DND-41 (cell line): ENCODE measurements at regions not wholly inside any gene's neighbourhood (a gene's known extent, or its start where the extent isn't known, plus 50 kb on each side); places are given as distances from the start of the nearest gene placed in this dataset.
"Not testable (repeated sequence)": the region's sequence is repeated elsewhere in the genome, so short reads cannot be mapped to it uniquely, and the experiment has no call there.

Experiments used
- ATAC-seq: fragments of 200-7000 bp; cut with Tn5 transposase; 3 replicates; pipeline ENCODE4 v1.9.1; 2021; ENCODE audit warnings: low read depth; ENCODE audit not compliant: insufficient read depth
- DNase-seq: peaks from one replicate; pipeline ENCODE4 v3.0.0-alpha.2; 2020
- H2AFZ ChIP-seq: 2 replicates; pipeline ENCODE4 v1.6.0; 2012; ENCODE audit warnings: low read depth, low read length
- H3K27ac ChIP-seq: 2 replicates; pipeline ENCODE4 v1.5.1; 2012; ENCODE audit warnings: low read length, inconsistent platforms
- H3K27me3 ChIP-seq: fragments of 200-600 bp; sonication (generic); 2 replicates; pipeline ENCODE4 v1.6.0; 2012; ENCODE audit warnings: low read length, mild to moderate bottlenecking, inconsistent platforms; ENCODE audit not compliant: insufficient read depth, poor library complexity
- H3K36me3 ChIP-seq: 2 replicates; pipeline ENCODE4 v1.5.1; 2012; ENCODE audit warnings: low read length, inconsistent platforms; ENCODE audit not compliant: insufficient read depth
- H3K4me1 ChIP-seq: 2 replicates; pipeline ENCODE4 v1.5.1; 2012; ENCODE audit warnings: mild to moderate bottlenecking, low read length; ENCODE audit not compliant: insufficient read depth
- H3K4me2 ChIP-seq: 2 replicates; pipeline ENCODE4 v1.6.0; 2012; ENCODE audit warnings: mild to moderate bottlenecking, moderate library complexity, low read length, inconsistent platforms; ENCODE audit not compliant: insufficient read depth
- H3K4me3 ChIP-seq, 2 experiments: fragments of 200-600 bp in 1 of 2; shearing (Covaris generic) in 1 of 2; 2 replicates each; pipeline ENCODE4 v1.5.1; 2012 to 2016; ENCODE audit warnings: inconsistent platforms in 2 of 2, low read length in 2 of 2, mild to moderate bottlenecking in 2 of 2, low read depth in 1 of 2, moderate library complexity in 1 of 2
- H3K79me2 ChIP-seq: 2 replicates; pipeline ENCODE4 v1.6.0; 2012; ENCODE audit warnings: low read length, inconsistent platforms; ENCODE audit not compliant: insufficient read depth
- H3K9ac ChIP-seq: 2 replicates; pipeline ENCODE4 v1.6.0; 2012; ENCODE audit warnings: low read depth, mild to moderate bottlenecking, inconsistent platforms, low read length, moderate library complexity
- H3K9me3 ChIP-seq: 2 replicates; pipeline ENCODE4 v1.5.1; 2012; ENCODE audit warnings: low read length, moderate library complexity, mild to moderate bottlenecking, inconsistent platforms; ENCODE audit not compliant: insufficient read depth, severe bottlenecking
- H4K20me1 ChIP-seq: 2 replicates; pipeline ENCODE4 v1.6.0; 2012; ENCODE audit warnings: low read length; ENCODE audit not compliant: insufficient read depth

- ATAC-seq, DNase-seq, H3K4me3 ChIP-seq, H3K9ac ChIP-seq, H3K4me1 ChIP-seq, H3K36me3 ChIP-seq, H3K27ac ChIP-seq, H3K27me3 ChIP-seq, H3K79me2 ChIP-seq, H4K20me1 ChIP-seq, H3K9me3 ChIP-seq, H2AFZ ChIP-seq, H3K4me2 ChIP-seq: not testable (repeated sequence)
Measured at GRCh38 chrX:89539150-89539549, 382.6 kb upstream of the TGIF2LX start.

GRCh38 chrX:89557146-89557545 lies 364.6 kb upstream of the TGIF2LX start:
- not testable (repeated sequence) for H3K79me2 ChIP-seq, H3K36me3 ChIP-seq, H3K9me3 ChIP-seq, H2AFZ ChIP-seq, H4K20me1 ChIP-seq, H3K4me3 ChIP-seq, H3K27me3 ChIP-seq
- peak overlapping the region; percentile 70 for H3K27ac ChIP-seq
- H3K4me2 ChIP-seq = peak overlapping the region; percentile 22; the same call in 1 of the 2 replicates
- ATAC-seq (peak; percentile 92), DNase-seq (peak; percentile 77)
- H3K9ac ChIP-seq = peak overlapping the region; percentile 28; the same call in 1 of the 2 replicates
- peaks cover 23% of the 10 kb centered on the region for H3K4me1 ChIP-seq

- H3K4me3 ChIP-seq, H3K4me2 ChIP-seq, H3K79me2 ChIP-seq, H2AFZ ChIP-seq, H3K9ac ChIP-seq, H3K9me3 ChIP-seq, H3K27me3 ChIP-seq, H4K20me1 ChIP-seq, H3K36me3 ChIP-seq, DNase-seq, H3K27ac ChIP-seq: not testable (repeated sequence)
- H3K4me1 ChIP-seq = peaks cover 10% of the 10 kb centered on the region
- ATAC-seq = peak; percentile 70
Measured at GRCh38 chrX:89562079-89562478, 359.6 kb upstream of the TGIF2LX start.

GRCh38 chrX:89563107-89563506 lies 358.6 kb upstream of the TGIF2LX start:
- DNase-seq = peak; percentile 73
- H3K4me2 ChIP-seq = peak overlapping the region; percentile 27; the same call in 1 of the 2 replicates
- not testable (repeated sequence) for H3K4me3 ChIP-seq, H3K9ac ChIP-seq, H3K27me3 ChIP-seq, H2AFZ ChIP-seq, H3K4me1 ChIP-seq, H3K79me2 ChIP-seq, H3K9me3 ChIP-seq, H3K36me3 ChIP-seq, H4K20me1 ChIP-seq, H3K27ac ChIP-seq
- ATAC-seq = peak; percentile 86

GRCh38 chrX:89567787-89568186 lies 353.9 kb upstream of the TGIF2LX start:
- not testable (repeated sequence) for H3K9ac ChIP-seq, H3K4me2 ChIP-seq, H3K27me3 ChIP-seq, H3K36me3 ChIP-seq, H3K79me2 ChIP-seq, H3K4me3 ChIP-seq, H3K4me1 ChIP-seq, ATAC-seq, H3K27ac ChIP-seq, DNase-seq, H3K9me3 ChIP-seq, H2AFZ ChIP-seq, H4K20me1 ChIP-seq

- H3K27me3 ChIP-seq, H3K27ac ChIP-seq, H3K4me3 ChIP-seq, H3K4me1 ChIP-seq, H4K20me1 ChIP-seq, H3K36me3 ChIP-seq, H2AFZ ChIP-seq, H3K79me2 ChIP-seq, H3K4me2 ChIP-seq, H3K9me3 ChIP-seq, H3K9ac ChIP-seq: not testable (repeated sequence)
- peak; percentile 9 for DNase-seq
- peak; percentile 68 for ATAC-seq
Measured at GRCh38 chrX:89581868-89582267, 339.8 kb upstream of the TGIF2LX start.

GRCh38 chrX:89631858-89632257 lies 289.9 kb upstream of the TGIF2LX start:
- not testable (repeated sequence) for H3K79me2 ChIP-seq, H3K36me3 ChIP-seq, H3K9ac ChIP-seq, H3K9me3 ChIP-seq, DNase-seq, ATAC-seq, H3K27me3 ChIP-seq, H2AFZ ChIP-seq, H3K4me1 ChIP-seq, H3K4me2 ChIP-seq, H4K20me1 ChIP-seq, H3K4me3 ChIP-seq, H3K27ac ChIP-seq

GRCh38 chrX:89635887-89636286 lies 285.8 kb upstream of the TGIF2LX start:
- DNase-seq, H3K9me3 ChIP-seq, ATAC-seq, H3K4me3 ChIP-seq, H3K27me3 ChIP-seq, H4K20me1 ChIP-seq, H3K4me2 ChIP-seq, H3K36me3 ChIP-seq, H3K79me2 ChIP-seq, H3K9ac ChIP-seq, H3K4me1 ChIP-seq, H2AFZ ChIP-seq, H3K27ac ChIP-seq: not testable (repeated sequence)
